ENCODE measurements at regions not wholly inside any gene's neighbourhood (a gene's known extent, or its start where the extent isn't known, plus 50 kb on each side); places are given as distances from the start of the nearest gene placed in this dataset.

DNA sequence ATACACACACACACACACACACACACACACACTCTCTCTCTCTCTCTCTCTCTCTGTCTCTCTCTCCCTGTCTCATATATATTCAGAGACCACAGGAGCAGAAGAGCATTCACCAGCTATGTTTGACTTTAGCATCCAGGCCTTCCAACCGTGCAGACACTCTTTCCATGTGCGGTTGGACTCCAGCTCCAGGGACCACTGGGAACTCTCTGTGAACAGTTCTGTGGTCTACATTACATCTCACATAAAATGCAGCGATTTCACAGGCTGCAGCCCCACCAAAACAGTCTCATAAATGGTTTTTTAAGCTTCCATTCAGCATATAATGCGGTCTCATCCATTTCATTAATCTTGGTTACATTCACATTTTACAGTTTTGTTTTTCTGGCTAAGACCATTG, 508.4 kb upstream of the SULF2 start:
- TF ChIP-seq FOXK2 (IDR thresholded peaks at IDR 0.05): no peak
- no peak for TF ChIP-seq SMC3 (IDR thresholded peaks at IDR 0.05; ENCODE audit: borderline replicate concordance, low read length)
- no peak for TF ChIP-seq WRNIP1 (IDR thresholded peaks at IDR 0.05; ENCODE audit: borderline replicate concordance, low read depth, low read length)
- no peak for TF ChIP-seq BHLHE40 (IDR thresholded peaks at IDR 0.05; ENCODE audit: borderline replicate concordance in 1 of 2, low read depth in 2 of 2, low read length in 1 of 2)
- TF ChIP-seq, protein P1, sequence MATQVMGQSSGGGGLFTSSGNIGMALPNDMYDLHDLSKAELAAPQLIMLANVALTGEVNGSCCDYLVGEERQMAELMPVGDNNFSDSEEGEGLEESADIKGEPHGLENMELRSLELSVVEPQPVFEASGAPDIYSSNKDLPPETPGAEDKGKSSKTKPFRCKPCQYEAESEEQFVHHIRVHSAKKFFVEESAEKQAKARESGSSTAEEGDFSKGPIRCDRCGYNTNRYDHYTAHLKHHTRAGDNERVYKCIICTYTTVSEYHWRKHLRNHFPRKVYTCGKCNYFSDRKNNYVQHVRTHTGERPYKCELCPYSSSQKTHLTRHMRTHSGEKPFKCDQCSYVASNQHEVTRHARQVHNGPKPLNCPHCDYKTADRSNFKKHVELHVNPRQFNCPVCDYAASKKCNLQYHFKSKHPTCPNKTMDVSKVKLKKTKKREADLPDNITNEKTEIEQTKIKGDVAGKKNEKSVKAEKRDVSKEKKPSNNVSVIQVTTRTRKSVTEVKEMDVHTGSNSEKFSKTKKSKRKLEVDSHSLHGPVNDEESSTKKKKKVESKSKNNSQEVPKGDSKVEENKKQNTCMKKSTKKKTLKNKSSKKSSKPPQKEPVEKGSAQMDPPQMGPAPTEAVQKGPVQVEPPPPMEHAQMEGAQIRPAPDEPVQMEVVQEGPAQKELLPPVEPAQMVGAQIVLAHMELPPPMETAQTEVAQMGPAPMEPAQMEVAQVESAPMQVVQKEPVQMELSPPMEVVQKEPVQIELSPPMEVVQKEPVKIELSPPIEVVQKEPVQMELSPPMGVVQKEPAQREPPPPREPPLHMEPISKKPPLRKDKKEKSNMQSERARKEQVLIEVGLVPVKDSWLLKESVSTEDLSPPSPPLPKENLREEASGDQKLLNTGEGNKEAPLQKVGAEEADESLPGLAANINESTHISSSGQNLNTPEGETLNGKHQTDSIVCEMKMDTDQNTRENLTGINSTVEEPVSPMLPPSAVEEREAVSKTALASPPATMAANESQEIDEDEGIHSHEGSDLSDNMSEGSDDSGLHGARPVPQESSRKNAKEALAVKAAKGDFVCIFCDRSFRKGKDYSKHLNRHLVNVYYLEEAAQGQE (IDR thresholded peaks at IDR 0.05; ENCODE audit: low read depth, low read length): no peak
- TF ChIP-seq POLR2A (IDR thresholded peaks at IDR 0.05; ENCODE audit: low read depth, low read length): no peak
- no peak for TF ChIP-seq POLR2AphosphoS5 (IDR thresholded peaks at IDR 0.05; ENCODE audit: low read length)
